ENCODE measurements at regions not wholly inside any gene's neighbourhood (a gene's known extent, or its start where the extent isn't known, plus 50 kb on each side); places are given as distances from the start of the nearest gene placed in this dataset.

GRCh38 chr18:44520981-44521667 lies 159.6 kb upstream of the SETBP1 start:
- DNase-seq, result no peak

GRCh38 chr18:44521668-44522022 lies 159.0 kb upstream of the SETBP1 start:
- DNase-seq, result no peak

GRCh38 chr18:44526705-44527415 lies 153.8 kb upstream of the SETBP1 start:
- no peak for DNase-seq

- DNase-seq, result no peak
These were observed 147.6 kb upstream of the SETBP1 start for GRCh38 chr18:44533071-44533470.

GRCh38 chr18:44536046-44536445 lies 144.6 kb upstream of the SETBP1 start:
- no peak for DNase-seq

- DNase-seq, result no peak
These were observed 144.1 kb upstream of the SETBP1 start for GRCh38 chr18:44536619-44537018.

GRCh38 chr18:44537526-44537925 lies 143.2 kb upstream of the SETBP1 start:
- DNase-seq, result no peak

GRCh38 chr18:44539926-44540325 lies 140.8 kb upstream of the SETBP1 start:
- DNase-seq, result no peak

- no peak for DNase-seq
These were observed 139.5 kb upstream of the SETBP1 start for GRCh38 chr18:44541159-44541558.

GRCh38 chr18:44541781-44542180 lies 138.9 kb upstream of the SETBP1 start:
- DNase-seq, result no peak

GRCh38 chr18:44543387-44543786 lies 137.3 kb upstream of the SETBP1 start:
- DNase-seq, result no peak

- no peak for DNase-seq
These were observed 135.2 kb upstream of the SETBP1 start for GRCh38 chr18:44545359-44545985.

- no peak for DNase-seq
These were observed 133.7 kb upstream of the SETBP1 start for GRCh38 chr18:44546954-44547353.

GRCh38 chr18:44548291-44549221 lies 132.1 kb upstream of the SETBP1 start:
- no peak for DNase-seq

- no peak for DNase-seq
These were observed 128.0 kb upstream of the SETBP1 start for GRCh38 chr18:44552706-44553105.

- DNase-seq, result no peak
These were observed 124.4 kb upstream of the SETBP1 start for GRCh38 chr18:44556296-44556695.

GRCh38 chr18:44557616-44558151 lies 123.0 kb upstream of the SETBP1 start:
- no peak for DNase-seq

GRCh38 chr18:44558767-44559166 lies 121.9 kb upstream of the SETBP1 start:
- DNase-seq, result no peak

- DNase-seq, result no peak
These were observed 117.7 kb upstream of the SETBP1 start for GRCh38 chr18:44562986-44563385.

GRCh38 chr18:44564922-44565321 lies 115.8 kb upstream of the SETBP1 start:
- no peak for DNase-seq

GRCh38 chr18:44568342-44568741 lies 112.3 kb upstream of the SETBP1 start:
- no peak for DNase-seq

- no peak for DNase-seq
These were observed 111.7 kb upstream of the SETBP1 start for GRCh38 chr18:44568986-44569385.
